Skeletal muscle tissue (tissue), 3 donors: ENCODE measurements at regions not wholly inside any gene's neighbourhood (a gene's known extent, or its start where the extent isn't known, plus 50 kb on each side); places are given as distances from the start of the nearest gene placed in this dataset.

ENCODE experiments used
- H3K27ac ChIP-seq: one replicate; pipeline ENCODE4 v1.7.0; 2013; ENCODE audit warnings: mild to moderate bottlenecking, low read depth, low read length, inconsistent platforms
- H3K27me3 ChIP-seq, 3 donors: one replicate each; pipeline ENCODE4 v1.7.0; 2013; ENCODE audit warnings: low read length in 3 of 3; ENCODE audit not compliant: control insufficient read depth in 3 of 3, insufficient read depth in 3 of 3
- H3K36me3 ChIP-seq, 3 donors: one replicate each; pipeline ENCODE4 v1.7.0; 2013; ENCODE audit warnings: low read length in 3 of 3; ENCODE audit not compliant: control insufficient read depth in 3 of 3, insufficient read depth in 3 of 3
- H3K4me1 ChIP-seq, 3 donors: one replicate each; pipeline ENCODE4 v1.7.0; 2013; ENCODE audit warnings: low read length in 3 of 3, mild to moderate bottlenecking in 3 of 3; ENCODE audit not compliant: control insufficient read depth in 3 of 3, insufficient read depth in 3 of 3
- H3K4me3 ChIP-seq, 3 donors: one replicate each; pipeline ENCODE4 v1.7.0; 2013; ENCODE audit warnings: low read length in 3 of 3
- H3K9ac ChIP-seq, 3 donors: one replicate each; pipeline ENCODE4 v1.7.0; 2013; ENCODE audit warnings: low read length in 3 of 3, mild to moderate bottlenecking in 3 of 3, moderate library complexity in 2 of 3, low read depth in 1 of 3
- H3K9me3 ChIP-seq, 3 donors: one replicate each; pipeline ENCODE4 v1.7.0; 2013; ENCODE audit warnings: low read length in 3 of 3; ENCODE audit not compliant: control insufficient read depth in 3 of 3
- donor health status: Osteomylitis.

DNA sequence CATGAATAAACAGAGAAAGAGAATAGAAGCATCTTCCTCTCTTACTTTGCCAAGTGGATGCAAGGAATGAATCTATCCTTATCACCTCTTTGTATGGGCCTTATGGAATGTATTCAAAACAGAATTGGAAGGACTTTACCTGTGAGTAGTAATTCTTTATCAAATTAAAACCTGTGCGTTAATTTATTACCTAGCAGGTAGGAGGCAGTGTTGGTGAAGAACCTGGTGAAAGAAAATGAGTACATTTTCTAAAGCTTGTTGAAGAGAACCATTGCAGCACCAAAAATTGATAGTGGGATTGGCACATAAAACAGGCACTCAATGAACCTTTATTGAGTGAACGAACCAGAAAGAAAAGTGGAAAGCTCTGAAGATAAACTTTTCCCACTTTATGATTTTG lies 1302.1 kb upstream of the CELF4 start:
- Histone ChIP-seq H3K9ac (no peak overlapping the region), H3K36me3 (no peaks in the 10 kb centered on the region), H3K9me3 (no peaks in the 10 kb centered on the region), H3K27me3 (peaks cover 0 to 2% (median 0%) of the 10 kb centered on the region in 3 donors), H3K27ac (no peak overlapping the region), H3K4me3 (no peak overlapping the region), H3K4me1 (no peaks in the 10 kb centered on the region)

DNA sequence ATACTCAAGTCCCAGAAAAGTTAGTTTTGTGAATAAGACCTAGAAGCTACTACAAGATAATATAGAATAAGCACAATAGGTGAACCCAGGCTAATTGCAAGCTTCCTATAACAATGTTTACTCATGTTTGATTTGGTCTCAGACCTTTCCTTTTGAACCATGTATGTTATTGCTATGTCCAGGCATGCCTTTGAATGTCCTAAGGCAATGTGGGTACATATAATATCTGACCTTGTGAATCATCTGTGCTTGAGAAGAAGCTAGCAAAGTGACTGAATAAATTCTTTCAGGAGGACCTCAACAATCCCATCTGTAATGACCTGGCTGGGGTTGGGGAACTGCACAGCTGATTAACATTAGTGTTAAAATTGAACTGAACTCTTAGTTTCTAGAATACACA lies 1285.9 kb upstream of the CELF4 start:
- H3K9ac ChIP-seq: no peak overlapping the region
- H3K9me3 ChIP-seq: peaks cover 0 to 3% (median 2%) of the 10 kb centered on the region in 3 donors
- H3K27ac ChIP-seq: no peak overlapping the region
- no peaks in the 10 kb centered on the region for H3K27me3 ChIP-seq
- no peaks in the 10 kb centered on the region for H3K4me1 ChIP-seq
- H3K36me3 ChIP-seq: no peaks in the 10 kb centered on the region
- no peak overlapping the region for H3K4me3 ChIP-seq

DNA sequence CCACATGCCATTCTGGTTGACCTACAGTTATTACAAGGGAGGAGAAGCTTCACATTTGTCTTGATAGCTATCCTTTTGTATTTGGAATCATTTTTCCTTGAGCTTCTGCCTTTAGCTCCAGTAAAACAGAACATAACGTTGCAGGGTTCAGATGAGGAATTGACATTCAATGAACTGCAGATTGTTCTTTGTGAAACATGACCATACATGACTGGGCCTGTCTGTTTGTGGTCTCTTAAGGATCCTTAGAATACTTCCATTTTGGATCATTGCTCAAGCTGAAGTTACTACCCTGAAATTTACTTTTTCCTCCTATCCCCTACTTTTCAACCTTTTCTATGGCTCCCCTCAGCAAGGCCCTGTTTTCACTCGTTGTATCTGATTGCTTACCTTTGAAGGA lies 1281.7 kb upstream of the CELF4 start:
- peaks cover 0 to 2% (median 0%) of the 10 kb centered on the region in 3 donors for H3K9me3 ChIP-seq
- H3K9ac ChIP-seq: no peak overlapping the region
- no peaks in the 10 kb centered on the region for H3K27me3 ChIP-seq
- H3K4me3 ChIP-seq: no peak overlapping the region
- no peaks in the 10 kb centered on the region for H3K36me3 ChIP-seq
- H3K27ac ChIP-seq: no peak overlapping the region
- H3K4me1 ChIP-seq: no peaks in the 10 kb centered on the region

DNA sequence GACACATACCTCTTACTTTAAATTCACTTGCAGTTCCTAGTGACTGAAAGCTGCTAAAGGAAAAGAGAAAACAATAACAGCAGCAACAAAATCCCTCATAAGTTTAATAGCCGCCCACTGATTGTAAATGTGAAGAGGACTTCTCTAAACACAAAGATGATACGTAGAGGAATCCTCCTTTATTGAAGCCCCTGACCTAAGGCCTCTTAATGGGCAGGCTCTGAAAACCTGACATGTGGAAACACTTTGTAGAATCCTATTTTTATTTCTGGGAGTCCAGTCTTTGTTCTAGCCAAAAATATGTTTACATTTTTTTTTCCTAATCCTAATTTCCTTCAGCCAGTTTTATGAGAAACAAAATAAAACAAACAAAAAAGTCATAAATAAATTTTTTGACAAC lies 1277.7 kb upstream of the CELF4 start:
- Histone ChIP-seq H3K9me3 (no peaks in the 10 kb centered on the region), H3K27ac (no peak overlapping the region), H3K4me1 (no peaks in the 10 kb centered on the region), H3K4me3 (no peak overlapping the region), H3K36me3 (no peaks in the 10 kb centered on the region), H3K27me3 (no peaks in the 10 kb centered on the region), H3K9ac (no peak overlapping the region)

DNA sequence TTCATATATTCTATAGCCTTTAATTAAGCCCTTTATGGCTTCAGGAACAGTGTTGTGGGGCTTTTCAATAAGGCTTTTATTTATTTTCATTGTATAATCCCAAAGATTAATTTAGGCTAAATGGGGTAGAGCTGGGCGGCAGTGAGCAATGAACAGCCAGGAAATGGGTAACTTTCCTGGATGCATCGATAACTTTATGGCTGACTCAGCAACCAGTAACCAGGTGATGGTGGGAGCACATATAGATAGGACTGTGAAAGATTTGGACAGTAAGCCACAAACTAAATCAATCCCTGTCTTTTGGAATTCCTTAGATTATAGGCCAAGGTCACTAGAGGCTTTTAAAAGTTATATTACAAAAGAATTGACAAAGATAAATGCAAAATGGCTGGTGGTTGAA lies 1260.6 kb upstream of the CELF4 start:
- H3K27ac ChIP-seq: no peak overlapping the region
- no peaks in the 10 kb centered on the region for H3K27me3 ChIP-seq
- H3K36me3 ChIP-seq: no peaks in the 10 kb centered on the region
- H3K4me1 ChIP-seq: no peaks in the 10 kb centered on the region
- H3K9me3 ChIP-seq: no peaks in the 10 kb centered on the region
- H3K9ac ChIP-seq: no peak overlapping the region
- H3K4me3 ChIP-seq: no peak overlapping the region

DNA sequence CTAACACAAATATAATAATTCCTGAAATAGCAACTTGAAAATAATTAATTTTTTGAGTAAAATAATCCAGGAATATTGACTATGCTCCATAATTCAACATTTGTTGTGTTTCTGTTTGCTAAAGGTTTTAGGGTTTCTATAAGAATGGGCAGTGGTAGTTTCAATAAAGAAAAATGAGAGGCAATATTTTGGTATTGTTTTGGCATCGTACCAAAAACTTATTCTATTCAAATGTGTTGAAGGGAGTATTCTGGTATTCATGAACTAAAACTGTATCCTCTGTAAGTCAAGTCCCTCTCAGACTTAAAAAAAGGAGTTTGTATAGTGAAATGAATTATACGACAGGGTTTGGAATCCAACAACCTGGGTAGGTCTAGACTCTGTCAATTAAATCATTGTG lies 1245.6 kb upstream of the CELF4 start:
- H3K36me3 ChIP-seq: no peaks in the 10 kb centered on the region
- H3K4me3 ChIP-seq: no peak overlapping the region
- no peak overlapping the region for H3K27ac ChIP-seq
- H3K27me3 ChIP-seq: no peaks in the 10 kb centered on the region
- H3K4me1 ChIP-seq: no peaks in the 10 kb centered on the region
- H3K9ac ChIP-seq: no peak overlapping the region
- H3K9me3 ChIP-seq: no peaks in the 10 kb centered on the region

DNA sequence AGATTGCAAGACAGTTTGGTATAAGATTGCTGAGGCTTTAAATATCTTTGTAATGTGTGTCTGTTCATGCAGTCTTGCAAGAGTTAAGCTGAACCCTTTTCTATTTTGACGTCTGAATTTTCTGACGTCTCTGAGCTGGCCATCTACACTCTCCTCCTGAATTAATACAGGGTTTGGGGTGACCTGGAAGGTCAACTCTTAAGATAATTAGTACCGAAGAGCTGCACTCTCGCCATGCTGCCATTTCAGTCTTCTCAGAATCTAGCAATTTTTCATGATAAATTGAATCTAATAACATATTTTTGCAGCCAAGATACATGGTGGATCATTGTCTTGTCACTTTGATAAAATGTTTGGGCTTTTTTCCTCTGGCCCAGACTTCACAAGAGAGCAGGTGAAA lies 1245.2 kb upstream of the CELF4 start:
- Histone ChIP-seq H3K9me3 (no peaks in the 10 kb centered on the region), H3K4me3 (no peak overlapping the region), H3K27ac (no peak overlapping the region), H3K4me1 (no peaks in the 10 kb centered on the region), H3K9ac (no peak overlapping the region), H3K27me3 (no peaks in the 10 kb centered on the region), H3K36me3 (no peaks in the 10 kb centered on the region)

DNA sequence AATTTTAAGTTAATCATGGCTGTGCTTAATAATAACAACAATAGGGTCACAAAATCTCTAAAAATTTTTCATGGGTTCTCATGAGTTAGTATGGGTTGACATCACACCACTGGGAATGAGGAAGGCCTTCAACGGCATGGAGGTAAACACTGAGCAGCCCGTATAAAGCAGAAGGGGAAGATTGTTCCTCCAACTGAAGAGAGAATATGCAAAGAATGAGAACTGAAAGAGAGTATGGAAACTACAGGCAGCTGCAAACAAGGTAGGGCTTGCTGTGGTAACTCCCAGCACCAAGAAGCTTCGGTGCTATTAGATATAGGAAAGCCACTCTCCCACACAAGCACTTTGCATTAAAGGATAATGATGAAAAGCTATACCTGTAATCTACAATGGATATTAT lies 1242.3 kb upstream of the CELF4 start:
- Histone ChIP-seq H3K36me3 (no peaks in the 10 kb centered on the region), H3K4me3 (no peak overlapping the region), H3K27me3 (no peaks in the 10 kb centered on the region), H3K27ac (no peak overlapping the region), H3K4me1 (no peaks in the 10 kb centered on the region), H3K9me3 (peaks cover 0 to under 1% (median 0%) of the 10 kb centered on the region in 3 donors), H3K9ac (no peak overlapping the region)

DNA sequence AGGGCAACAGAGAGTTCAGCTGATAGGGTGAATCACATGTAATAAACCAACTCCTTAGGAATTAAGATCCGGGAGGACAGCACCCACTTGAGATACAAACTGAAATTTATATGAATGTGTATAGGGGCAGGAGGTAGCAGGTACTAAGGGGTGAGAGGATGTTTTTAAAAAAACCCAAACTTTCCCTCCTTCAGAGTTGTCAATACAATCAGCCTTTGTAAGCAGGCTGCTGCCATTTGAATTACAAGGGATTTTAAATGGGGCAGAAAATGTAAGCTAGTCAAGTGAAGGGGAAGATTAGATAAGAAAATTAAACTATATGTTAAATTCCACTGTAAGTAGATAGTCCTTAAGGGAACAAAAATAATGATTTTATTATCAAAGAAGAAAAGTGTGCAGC lies 1239.7 kb upstream of the CELF4 start:
- H3K27me3 ChIP-seq: no peaks in the 10 kb centered on the region
- no peak overlapping the region for H3K9ac ChIP-seq
- no peak overlapping the region for H3K4me3 ChIP-seq
- H3K27ac ChIP-seq: no peak overlapping the region
- peaks cover 0 to 2% (median 0%) of the 10 kb centered on the region in 3 donors for H3K9me3 ChIP-seq
- no peaks in the 10 kb centered on the region for H3K4me1 ChIP-seq
- no peaks in the 10 kb centered on the region for H3K36me3 ChIP-seq

DNA sequence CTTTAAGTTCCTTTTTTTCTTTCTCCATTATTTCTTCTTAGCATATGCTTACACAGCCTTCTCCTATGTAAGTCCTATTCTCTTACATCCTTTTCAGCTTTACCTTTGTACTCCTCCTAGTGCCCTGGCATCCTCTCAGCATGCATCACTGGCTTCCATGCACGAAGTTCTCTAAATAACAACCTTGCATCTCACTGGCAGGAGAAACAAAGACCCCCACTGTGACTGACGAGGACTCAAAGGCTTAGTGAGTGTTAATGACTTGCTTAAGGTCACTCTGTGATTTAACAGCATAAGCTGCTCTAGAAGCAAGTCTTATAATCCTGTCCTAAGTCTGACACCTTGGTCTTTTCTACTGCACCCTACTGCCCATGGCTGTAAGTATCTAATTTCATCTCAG lies 1236.0 kb upstream of the CELF4 start:
- H3K27me3 ChIP-seq: no peaks in the 10 kb centered on the region
- no peaks in the 10 kb centered on the region for H3K36me3 ChIP-seq
- no peak overlapping the region for H3K9ac ChIP-seq
- no peak overlapping the region for H3K4me3 ChIP-seq
- no peaks in the 10 kb centered on the region for H3K4me1 ChIP-seq
- no peak overlapping the region for H3K27ac ChIP-seq
- H3K9me3 ChIP-seq: peaks cover 0 to 2% (median 0%) of the 10 kb centered on the region in 3 donors

DNA sequence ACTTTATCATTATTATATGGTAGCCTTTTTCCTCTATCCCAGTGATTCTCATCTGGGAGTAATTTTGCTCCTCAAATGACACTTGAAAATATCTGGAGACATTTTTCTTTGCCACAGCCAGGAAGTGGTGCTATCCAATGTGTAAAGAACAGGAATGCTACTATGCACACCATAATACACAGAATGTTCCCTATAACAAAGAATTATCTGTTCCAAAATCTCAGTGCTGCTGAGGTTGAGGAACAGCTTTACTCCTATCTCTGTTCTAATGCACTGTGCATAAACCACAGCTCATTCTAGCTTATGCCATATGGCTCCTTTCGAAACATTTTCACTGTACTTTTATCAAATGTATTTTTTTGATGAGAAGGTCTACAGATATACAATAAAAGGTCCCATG lies 1231.2 kb upstream of the CELF4 start:
- no peak overlapping the region for H3K9ac ChIP-seq
- H3K27me3 ChIP-seq: no peaks in the 10 kb centered on the region
- no peaks in the 10 kb centered on the region for H3K36me3 ChIP-seq
- no peaks in the 10 kb centered on the region for H3K4me1 ChIP-seq
- no peaks in the 10 kb centered on the region for H3K9me3 ChIP-seq
- no peak overlapping the region for H3K4me3 ChIP-seq
- H3K27ac ChIP-seq: no peak overlapping the region
